OCI-M2 (cell line): ENCODE measurements at regions not wholly inside any gene's neighbourhood (a gene's known extent, or its start where the extent isn't known, plus 50 kb on each side); places are given as distances from the start of the nearest gene placed in this dataset.

Experiments
- DNase-seq: peaks from one replicate; lab custom pipeline; 2025; ENCODE audit not compliant: unreplicated experiment; lab: John Stamatoyannopoulos, UW

- DNase-seq, result no peak
Measured at GRCh38 chr1:187079330-187079729, 250.6 kb downstream of the PLA2G4A start.

- DNase-seq, result no peak
Measured at GRCh38 chr1:187091666-187092065, 262.9 kb downstream of the PLA2G4A start.

GRCh38 chr1:187092104-187092503 is 263.4 kb downstream of the PLA2G4A start:
- DNase-seq, result no peak

- DNase-seq, result no peak
Measured at GRCh38 chr1:187096689-187097088, 267.9 kb downstream of the PLA2G4A start.

- DNase-seq, result no peak
Measured at GRCh38 chr1:187110351-187110750, 281.6 kb downstream of the PLA2G4A start.

GRCh38 chr1:187114792-187115191 is 286.0 kb downstream of the PLA2G4A start:
- no peak for DNase-seq

- DNase-seq, result no peak
Measured at GRCh38 chr1:187121661-187122060, 292.9 kb downstream of the PLA2G4A start.

GRCh38 chr1:187122566-187122965 is 293.8 kb downstream of the PLA2G4A start:
- DNase-seq, result no peak

- DNase-seq, result no peak
Measured at GRCh38 chr1:187129132-187129531, 300.4 kb downstream of the PLA2G4A start.

- DNase-seq, result no peak
Measured at GRCh38 chr1:187143783-187144182, 315.0 kb downstream of the PLA2G4A start.

- DNase-seq, result no peak
Measured at GRCh38 chr1:187146388-187146787, 317.6 kb downstream of the PLA2G4A start.

- no peak for DNase-seq
Measured at GRCh38 chr1:187151555-187151954, 322.8 kb downstream of the PLA2G4A start.

GRCh38 chr1:187153047-187153446 is 324.3 kb downstream of the PLA2G4A start:
- DNase-seq, result no peak

- DNase-seq, result no peak
Measured at GRCh38 chr1:187157115-187157514, 328.4 kb downstream of the PLA2G4A start.

- DNase-seq, result no peak
Measured at GRCh38 chr1:187157552-187157951, 328.8 kb downstream of the PLA2G4A start.

- no peak for DNase-seq
Measured at GRCh38 chr1:187167555-187167954, 338.8 kb downstream of the PLA2G4A start.

- DNase-seq, result no peak
Measured at GRCh38 chr1:187168297-187168696, 339.5 kb downstream of the PLA2G4A start.

- no peak for DNase-seq
Measured at GRCh38 chr1:187185389-187185788, 356.6 kb downstream of the PLA2G4A start.

GRCh38 chr1:187197685-187198084 is 368.9 kb downstream of the PLA2G4A start:
- DNase-seq, result no peak

GRCh38 chr1:187203257-187203656 is 374.5 kb downstream of the PLA2G4A start:
- no peak for DNase-seq

GRCh38 chr1:187212377-187212776 is 383.6 kb downstream of the PLA2G4A start:
- no peak for DNase-seq

GRCh38 chr1:187226396-187226795 is 397.6 kb downstream of the PLA2G4A start:
- no peak for DNase-seq

GRCh38 chr1:187228790-187229189 is 400.0 kb downstream of the PLA2G4A start:
- no peak for DNase-seq

- no peak for DNase-seq
Measured at GRCh38 chr1:187229496-187229895, 400.7 kb downstream of the PLA2G4A start.
